Loucy (cell line): ENCODE measurements at regions not wholly inside any gene's neighbourhood (a gene's known extent, or its start where the extent isn't known, plus 50 kb on each side); places are given as distances from the start of the nearest gene placed in this dataset.

Experiments used
- CTCF ChIP-seq: fragments of 200-600 bp; sonication (generic); conservative IDR thresholded peaks from 2 replicates; pipeline ENCODE4 v1.5.1; 2014; ENCODE audit warnings: mild to moderate bottlenecking, antibody characterized with exemption, low read length
- EZH2phosphoT487 ChIP-seq: fragments of 200-600 bp; IDR thresholded peaks from 2 replicates; pipeline ENCODE4 v1.6.1; 2018; ENCODE audit warnings: antibody characterized with exemption, mild to moderate bottlenecking, moderate library complexity, borderline replicate concordance

- TF ChIP-seq CTCF (no peak), EZH2phosphoT487 (no peak)
Observed at GRCh38 chr5:57863661-57864060, 381.1 kb upstream of the ACTBL2 start.
